NCI-H446 treated with DMSO at 0.1 percent for 48 hours (cell line): ENCODE measurements at regions not wholly inside any gene's neighbourhood (a gene's known extent, or its start where the extent isn't known, plus 50 kb on each side); places are given as distances from the start of the nearest gene placed in this dataset.

Experiments used
- DNase-seq: peaks from one replicate; lab custom pipeline; 2025; lab: John Stamatoyannopoulos, UW

DNA sequence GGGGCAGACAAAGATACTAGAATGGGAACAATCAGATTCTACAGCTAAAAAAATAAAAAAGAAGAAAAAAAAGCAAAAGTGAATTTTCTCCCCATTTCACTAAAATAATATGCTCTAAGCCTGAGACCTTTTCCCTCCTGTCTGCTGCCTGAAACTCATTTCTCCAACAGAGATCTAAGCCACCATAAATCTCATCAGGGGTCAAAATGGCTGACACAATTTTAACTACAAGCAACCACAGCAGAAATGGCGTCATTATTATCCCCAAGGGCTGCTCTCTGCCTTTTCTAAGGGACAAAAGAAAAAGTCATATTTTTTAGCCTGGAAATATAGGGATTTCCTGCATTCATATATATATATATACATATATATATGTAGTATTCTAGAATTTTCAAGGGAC is 183.7 kb upstream of the CAMK1G start:
- DNase-seq = no peak

DNA sequence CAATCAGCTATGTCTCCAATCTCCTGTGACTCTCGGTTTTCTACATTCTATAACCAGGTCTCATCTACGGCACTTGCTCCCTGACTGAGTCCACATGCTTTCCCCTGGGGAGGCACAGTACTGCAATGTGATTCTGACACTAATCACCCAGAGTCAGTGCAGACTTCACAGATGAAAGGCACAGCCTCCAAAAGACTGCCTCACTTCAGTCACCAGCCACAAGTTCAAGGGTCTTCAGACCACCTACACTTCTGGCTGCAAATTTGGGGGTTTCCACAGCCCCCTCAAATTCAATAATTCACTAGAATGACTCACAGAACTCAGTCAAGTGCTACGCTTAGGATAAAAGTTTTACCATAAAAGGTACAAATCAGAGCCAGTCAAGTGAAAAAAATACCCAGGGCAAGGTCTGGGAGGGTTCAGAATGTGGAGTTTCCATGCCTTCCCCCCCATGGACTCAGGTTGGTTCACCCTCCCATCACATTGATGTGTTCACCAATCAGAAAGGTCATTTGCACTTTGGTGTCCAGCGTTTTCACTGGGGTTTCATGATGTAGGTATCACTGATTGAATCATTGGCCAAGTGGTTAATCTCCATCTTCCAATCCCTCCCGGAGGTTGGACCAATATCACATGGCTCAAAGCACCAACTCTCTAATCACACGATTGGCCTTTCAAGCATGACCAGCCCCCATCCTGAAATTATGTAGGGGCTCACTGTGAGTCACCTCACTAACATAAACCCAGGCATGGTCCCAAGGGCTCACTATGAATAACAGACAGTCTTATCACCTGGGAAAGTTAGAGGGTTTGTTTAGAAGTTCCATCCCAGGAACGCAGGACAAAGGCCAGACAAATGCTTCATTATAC is 182.9 kb upstream of the CAMK1G start:
- DNase-seq = no peak

DNA sequence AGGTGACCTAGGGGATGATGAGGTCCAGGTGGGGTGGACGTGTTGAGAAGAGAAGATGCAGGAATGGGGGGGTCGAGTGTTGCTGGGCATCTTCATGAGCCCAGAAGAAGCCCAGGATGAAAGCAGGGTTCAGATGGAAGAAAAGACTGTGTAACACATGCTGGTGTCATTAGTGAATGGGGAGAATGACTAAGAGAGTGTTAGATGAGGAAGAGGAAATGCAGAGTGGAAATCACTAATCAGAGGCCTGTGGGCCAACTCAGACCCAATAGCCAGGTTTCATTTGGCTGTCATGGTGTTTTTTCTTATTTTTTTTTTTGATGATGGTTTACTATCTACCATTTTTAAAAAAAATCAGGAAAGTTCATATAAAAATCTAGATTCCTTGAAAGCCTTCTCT is 180.8 kb upstream of the CAMK1G start:
- no peak for DNase-seq

DNA sequence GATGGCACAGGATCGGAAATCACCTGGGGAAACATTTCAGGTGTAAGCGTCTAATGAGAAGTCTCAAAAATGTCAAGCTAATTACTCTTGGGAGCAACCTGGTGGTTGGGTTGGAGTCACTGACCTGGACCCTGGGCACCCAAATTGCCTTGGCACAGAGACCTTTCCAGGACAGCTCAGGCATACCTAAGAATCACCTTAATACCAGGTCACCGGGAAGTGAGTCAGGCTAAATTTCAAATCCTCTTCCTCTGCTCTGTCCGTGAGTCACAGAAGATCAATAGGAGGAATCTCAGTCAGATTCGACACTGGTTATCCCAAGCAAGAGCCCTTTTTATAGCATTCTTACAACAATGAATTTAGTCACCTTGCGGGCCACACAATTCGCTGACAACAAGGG is 179.6 kb upstream of the CAMK1G start:
- DNase-seq = no peak

DNA sequence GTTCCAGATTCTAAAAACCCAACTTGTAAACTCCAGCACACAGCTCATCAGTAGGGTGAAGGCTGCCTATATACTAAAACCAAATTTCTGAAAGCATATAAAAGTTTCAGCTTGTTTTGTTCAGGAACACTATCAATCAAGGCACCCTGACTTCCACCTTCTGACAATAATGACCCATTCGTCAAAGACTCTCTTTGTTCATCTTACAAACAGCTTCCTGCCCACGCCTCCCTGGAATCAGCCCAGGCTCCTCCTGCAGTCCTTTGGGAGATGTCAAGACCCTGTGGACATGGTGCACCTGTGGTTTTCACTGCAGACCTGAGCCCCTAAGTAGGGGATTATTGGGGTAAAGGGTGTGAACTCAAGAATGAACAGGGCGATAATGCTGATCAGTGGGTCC is 178.9 kb upstream of the CAMK1G start:
- no peak for DNase-seq

DNA sequence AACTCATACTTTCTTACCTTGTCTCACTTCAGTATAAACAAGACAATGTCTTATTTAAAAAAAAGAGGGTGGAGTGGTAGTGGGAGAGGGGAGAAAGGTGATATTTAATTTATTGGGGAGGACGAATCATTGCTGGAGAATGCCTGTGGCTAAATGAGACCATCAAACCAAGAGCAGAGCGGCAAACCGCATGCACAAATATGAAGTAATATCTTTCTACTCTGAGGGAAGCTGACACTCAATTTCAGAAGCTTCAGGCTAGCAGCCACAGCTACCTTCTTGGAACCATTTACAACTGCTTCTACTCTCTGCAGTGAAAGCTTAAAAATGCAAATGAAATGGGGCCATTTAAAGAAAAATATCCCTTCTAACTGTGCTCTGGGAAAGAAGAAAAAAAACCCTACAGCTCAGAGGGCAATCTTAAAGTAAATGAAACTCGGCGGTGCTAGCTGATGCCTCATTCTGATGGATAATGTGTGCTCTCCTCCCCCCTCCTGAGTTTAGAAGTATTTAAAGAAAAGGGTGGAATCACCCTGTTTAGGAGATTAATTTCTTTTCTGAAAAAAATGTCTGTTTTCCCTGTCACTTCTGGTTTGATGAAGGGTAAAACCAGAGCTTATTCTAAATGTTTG is 178.2 kb upstream of the CAMK1G start:
- no peak for DNase-seq

DNA sequence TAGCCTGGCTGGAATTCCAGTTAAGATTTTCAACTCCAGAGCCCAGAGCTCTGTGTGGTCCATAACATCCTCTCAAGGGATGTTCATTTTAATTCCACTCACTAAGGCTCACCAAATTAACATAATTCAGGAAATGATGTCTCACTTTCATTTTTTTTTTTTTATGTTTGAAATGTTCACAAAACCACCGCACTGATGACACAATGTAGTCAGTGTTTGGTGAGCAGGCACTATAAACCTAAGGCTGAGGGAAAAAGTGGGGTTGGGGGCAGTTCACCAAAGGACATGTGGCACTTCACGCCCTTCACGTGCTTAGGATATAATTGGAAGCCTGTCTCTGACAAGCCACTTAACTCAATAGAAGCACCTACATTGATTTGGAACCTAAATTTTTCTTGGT is 177.3 kb upstream of the CAMK1G start:
- no peak for DNase-seq

DNA sequence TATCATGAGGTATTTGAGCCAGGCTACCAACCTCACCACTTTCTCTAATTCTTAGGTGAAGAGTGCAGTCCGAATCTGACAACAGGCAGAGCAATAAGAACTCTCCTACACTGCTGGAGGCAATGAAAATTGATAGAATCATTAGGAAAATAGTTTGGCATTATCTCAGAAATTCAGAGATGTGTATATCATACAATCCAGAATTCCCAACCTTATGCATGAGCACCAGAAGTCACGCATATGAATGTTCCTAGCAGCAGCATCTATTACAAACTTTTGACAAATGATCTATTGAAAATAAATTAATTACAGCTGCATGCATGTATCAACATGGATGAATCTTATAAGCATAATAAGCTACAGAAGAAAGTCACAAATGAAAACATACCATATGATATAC is 176.9 kb upstream of the CAMK1G start:
- no peak for DNase-seq

DNA sequence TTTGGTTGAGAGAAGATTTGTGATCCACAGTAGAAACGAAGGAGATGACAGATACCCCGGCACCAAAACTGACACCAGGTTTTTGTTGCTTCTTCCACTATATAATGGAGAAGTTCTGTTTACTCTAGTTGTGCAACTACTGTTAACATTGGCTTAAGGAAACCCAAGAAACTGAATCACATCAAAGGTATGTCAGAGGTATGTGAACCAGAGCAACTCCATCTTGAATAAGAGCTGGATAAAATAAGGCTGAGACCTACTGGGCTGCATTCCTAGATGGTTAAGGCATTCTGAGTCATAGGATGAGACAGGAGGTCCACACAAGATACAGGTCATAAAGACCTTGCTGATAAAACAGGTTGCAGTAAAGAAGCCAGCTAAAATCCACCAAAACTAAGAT is 173.7 kb upstream of the CAMK1G start:
- DNase-seq = no peak

DNA sequence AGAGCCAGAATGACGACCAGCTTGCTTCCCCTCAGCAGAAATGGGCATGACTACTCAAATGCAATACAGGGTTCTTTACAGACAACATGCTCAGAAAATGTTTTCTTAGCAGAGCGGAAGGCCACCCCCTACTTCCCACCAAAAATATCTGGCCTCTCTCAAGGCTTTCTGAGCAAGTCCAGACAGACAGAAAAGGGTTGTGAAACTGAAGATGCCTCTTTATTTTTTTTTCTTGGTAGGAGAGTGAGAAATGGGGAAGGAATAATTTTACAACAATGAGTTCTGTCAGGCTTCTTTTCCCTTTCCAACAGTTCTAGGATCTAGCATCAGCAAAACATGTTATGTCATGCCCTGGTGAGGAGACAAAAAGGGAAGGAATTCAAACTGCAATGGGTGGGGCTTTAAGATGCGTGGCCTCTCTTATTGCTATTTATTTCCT is 172.0 kb upstream of the CAMK1G start:
- peak; percentile 86 for DNase-seq

DNA sequence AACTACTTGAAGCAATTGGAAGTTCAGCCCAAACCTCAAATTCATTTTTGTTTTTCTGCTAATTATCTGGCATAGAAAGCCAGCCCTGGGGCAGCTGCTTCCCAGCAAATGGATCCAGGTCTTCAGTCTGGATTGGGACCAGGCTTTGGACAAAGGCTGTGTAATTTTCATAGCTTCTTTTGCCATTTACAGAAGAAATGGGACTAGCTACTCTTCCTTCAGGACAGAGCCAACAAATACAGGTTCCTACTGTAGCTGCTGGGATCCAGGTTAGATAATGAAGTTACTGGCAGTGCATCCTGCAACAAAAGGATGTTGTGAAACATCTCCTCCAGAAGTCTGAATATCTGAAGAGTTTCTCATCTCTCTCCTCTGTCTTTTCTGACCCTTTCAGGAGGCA is 171.5 kb upstream of the CAMK1G start:
- peak; percentile 86 for DNase-seq

DNA sequence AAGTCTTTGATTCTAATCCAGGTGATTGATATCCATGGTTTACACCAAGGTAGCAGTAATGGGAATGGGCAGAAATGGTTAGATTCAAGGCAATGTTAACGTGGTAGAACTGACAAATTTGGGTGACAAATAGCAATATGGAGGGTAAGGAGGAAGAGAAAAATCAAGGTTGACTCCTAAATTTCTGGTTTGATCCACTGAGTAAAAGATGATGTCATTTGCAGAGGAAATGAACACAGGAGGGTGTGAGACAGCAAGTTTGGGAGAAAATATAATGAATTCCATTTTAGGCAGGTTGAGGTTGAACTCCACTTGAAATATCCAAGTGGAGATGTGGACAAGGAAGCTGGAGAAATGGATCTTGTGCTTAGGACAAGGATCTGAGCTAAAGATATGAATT is 170.9 kb upstream of the CAMK1G start:
- DNase-seq = no peak

DNA sequence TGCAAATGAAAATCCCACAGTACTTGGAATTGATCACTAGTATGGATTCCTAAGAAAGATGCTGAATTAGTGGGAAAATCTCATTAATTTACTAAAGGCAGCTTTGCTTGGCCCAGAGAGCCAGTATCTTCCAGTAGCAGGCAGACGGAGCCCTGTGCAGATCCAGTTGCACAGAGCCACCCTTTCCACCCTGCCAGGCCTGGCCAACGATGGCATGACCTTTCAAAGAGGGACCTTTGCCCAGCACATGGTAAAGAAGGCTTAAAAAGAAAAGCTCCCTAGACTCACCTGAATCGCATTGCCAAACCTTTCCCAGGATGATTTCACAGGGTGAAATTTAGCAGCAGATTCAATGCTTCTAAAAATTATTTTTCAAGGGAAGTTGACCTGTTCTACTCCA is 170.5 kb upstream of the CAMK1G start:
- DNase-seq = no peak

DNA sequence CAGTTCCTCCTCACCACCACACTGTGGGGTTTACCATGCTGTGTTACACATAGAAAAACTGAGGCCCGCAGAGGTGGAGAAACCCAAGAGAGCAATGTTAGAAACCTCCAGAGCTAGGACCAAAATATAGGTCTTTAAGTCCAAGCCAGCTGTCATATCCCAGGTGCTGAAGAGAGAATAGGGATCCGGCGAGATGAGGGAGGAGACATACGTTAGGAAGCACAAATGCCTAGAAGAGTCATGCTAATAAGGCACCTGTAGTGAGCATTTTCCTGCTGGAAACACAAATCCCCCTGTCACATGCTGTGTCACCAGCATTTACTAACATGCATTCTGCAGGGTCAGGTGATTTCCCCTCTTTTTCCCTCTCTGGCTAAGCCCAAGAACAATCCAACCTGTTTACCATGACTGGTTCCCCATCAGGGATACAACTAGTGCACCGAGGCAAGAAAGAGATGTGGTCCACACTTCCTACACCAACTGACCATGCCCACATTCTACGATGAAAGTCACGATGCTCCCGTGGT is 168.6 kb upstream of the CAMK1G start:
- DNase-seq = no peak

DNA sequence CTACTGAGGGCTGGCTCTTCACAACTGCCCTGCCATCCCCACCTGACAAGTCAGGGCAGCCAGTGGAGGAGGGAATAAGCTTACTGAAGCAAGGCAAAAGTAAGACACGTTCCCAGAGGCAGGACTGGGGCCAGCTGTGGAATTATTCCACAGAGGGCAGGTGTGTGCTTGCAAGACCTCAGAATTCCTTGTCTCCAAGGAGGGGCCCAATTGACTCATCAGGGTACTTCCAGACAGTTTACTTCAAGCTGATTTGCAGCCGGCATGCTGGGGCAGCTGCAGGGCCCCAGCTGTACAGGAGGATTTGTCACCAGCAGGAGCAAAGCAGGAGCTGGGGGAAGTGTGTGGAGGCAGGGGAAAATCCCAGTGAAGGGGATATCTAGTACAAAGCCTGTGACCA is 167.5 kb upstream of the CAMK1G start:
- no peak for DNase-seq

DNA sequence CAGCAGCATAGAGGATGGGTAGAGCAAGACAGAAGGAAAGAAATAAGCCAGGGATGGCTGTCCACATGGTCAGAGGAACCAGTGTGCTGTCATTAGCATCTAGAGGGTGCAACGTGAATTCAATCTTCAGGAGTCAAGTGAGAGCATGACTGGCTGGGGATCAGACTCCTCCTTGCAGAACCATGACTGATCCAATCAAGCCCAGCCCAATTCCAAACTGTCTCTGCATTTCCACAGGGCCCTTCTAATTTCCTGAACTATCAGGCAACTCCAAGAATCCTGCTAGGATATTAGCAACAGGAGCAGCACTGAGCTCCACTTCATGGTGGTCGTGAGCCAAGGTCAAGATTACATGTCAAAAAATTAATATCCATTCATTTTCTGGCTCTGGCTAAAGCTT is 166.8 kb upstream of the CAMK1G start:
- no peak for DNase-seq

DNA sequence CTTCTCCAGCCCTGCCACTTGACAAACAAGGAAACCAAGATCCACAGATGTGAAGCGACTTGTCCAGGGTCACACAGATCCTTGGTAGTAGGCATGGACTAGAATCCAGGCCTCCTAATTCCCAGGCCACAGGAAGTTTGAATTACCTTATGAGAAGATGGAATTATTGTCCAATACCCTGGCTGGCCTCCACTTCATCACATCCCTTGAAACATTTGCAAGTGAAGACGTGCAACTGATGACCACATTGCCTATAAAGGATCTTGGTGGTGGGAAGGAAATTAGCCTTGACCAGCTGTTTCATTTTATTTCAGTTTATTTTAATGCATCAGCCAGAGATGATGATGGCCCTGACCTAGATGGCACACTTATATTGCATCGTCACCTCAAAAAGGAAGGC is 165.8 kb upstream of the CAMK1G start:
- no peak for DNase-seq

DNA sequence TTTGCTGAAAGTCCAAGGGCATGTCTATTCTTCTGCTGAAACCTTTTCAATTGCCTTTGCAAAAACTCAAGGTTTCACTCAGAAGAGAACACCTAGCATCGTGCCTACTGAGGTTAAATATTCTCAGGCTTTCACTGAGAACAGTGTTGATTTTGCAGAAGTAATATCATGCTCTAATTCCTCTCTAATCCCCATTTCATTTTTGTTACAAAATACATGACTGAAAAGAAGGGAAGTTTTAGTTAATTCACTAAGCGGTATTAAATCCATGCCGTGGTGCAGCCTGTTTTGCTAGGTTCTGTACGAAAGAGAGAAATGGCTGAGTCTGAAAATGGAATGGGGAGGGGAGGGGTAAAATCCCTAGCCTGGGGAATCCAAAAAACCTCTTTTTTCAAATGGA is 163.2 kb upstream of the CAMK1G start:
- DNase-seq = no peak

DNA sequence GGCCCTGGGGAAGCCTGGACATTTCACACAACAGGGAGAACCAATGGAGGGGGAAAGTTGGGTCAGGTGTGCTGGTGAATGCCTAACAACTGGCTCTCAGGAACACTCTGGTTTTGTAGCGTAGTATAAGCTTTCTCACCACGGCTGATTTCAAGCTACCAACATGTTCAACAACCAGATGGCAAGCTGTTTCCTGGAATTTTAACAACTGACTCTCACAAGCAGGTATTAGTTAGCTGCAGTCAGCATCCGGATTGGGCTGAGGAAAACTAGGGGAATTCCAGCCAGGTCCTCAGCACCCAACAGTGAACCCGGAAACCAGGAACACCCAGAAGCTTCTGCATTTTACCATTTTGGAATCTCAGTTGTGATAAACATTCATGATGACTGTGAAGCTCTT is 162.3 kb upstream of the CAMK1G start:
- DNase-seq = no peak

DNA sequence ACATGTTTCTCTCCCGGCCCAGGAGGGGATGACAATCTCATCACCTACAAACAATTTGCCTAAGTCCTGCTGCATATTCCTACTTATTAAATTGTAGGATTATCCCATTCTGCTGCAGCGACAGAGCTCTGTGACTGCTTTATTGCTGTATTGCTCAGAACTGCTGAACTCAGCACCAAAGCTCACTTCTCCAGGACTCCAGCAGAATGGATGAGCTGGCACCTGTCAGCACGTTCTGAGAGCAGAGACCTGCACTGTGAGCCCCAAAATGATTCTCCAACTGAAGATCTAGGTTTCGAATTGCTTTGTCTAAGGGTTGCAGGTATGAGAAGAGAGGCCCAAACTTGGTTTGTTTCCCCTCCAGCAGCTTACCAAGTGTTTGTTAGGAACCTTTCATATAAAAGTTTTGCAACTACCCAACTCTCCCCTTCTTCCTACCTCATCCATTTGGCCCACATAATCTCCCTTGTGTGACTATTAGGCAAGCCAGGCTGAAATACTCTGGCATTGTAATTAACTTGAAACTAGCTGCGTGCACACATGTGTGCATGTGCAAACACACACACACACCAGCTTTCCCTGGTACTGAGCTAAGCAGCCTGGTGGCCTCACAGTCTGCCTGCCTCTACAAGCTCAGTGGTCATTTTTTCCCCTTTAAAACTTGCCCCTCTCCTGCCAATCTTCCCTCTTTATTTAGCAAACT is 161.4 kb upstream of the CAMK1G start:
- DNase-seq = no peak

DNA sequence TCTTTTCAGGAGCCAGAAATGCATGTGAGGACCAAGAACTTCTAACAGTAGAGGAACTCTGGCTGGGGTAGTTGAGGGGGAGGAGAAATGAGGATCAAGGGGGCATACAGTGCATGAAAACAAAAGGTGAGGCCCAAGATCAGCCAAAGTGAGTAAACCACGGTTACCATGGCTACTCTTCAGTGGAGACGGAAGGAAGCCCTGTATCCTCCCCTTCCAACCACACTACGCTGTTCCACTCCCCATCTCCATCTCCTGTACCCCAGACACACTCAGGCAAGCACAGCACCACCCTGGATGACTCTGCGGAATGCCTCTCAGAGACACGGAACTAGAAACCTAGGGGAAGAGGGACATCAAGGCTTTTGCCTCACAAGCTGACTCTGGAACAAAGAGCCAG is 157.6 kb upstream of the CAMK1G start:
- no peak for DNase-seq

DNA sequence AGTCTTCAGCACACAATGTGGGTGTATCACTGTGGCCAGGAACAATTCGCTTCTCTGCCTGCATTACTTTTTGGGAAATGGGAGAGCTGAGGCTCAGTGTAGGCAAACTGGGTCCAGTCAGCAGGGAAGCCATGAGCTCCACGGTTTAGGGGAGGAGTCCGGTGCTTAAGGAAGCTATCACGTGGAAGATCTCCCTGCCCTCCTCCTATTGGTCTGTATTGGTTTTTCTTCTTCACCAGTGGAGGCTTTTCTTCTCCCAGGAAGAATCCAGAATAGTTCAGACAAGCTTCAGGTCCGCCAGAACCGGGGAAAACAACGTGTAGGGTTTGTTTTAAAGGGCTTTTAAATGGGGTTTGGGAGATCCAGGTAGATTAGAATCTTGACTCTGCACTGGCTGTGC is 156.2 kb upstream of the CAMK1G start:
- DNase-seq = no peak

DNA sequence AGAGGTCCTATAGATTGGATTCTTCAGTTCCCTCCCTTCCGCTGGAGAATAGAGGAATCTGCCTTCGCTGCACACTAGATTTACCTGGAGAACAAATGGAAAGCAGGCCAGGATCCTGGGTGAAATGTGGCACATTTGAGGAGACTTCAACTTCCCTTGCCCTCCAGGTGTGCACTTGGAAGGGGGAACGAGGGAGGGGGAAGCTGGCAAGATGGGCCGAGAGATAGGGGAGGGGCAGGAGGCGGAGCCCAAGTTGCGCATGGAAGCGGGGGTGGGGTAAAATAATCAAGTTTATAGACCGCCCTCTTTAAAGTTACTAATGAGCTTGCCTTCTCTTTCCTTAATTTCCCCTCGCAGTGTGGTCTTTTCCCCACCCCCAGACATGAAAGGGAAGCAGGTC is 155.7 kb upstream of the CAMK1G start:
- DNase-seq = no peak
